Middle frontal gyrus (tissue), 1 donor: ENCODE measurements at regions not wholly inside any gene's neighbourhood (a gene's known extent, or its start where the extent isn't known, plus 50 kb on each side); places are given as distances from the start of the nearest gene placed in this dataset.
"Not testable (repeated sequence)": the region's sequence is repeated elsewhere in the genome, so short reads cannot be mapped to it uniquely, and the experiment has no call there.

Experiments used
- DNase-seq: peaks from one replicate; pipeline ENCODE4 v3.0.0-alpha.2; 2015; ENCODE audit warnings: low spot score; ENCODE audit errors: extremely low spot score

GRCh38 chr12:73906757-73907156 lies 630.9 kb upstream of the ATXN7L3B start:
- DNase-seq, result no peak

- DNase-seq, result no peak
Measured at GRCh38 chr12:73935817-73936216, 601.8 kb upstream of the ATXN7L3B start.

GRCh38 chr12:73947326-73948026 lies 590.2 kb upstream of the ATXN7L3B start:
- no peak for DNase-seq

GRCh38 chr12:73950507-73950906 lies 587.1 kb upstream of the ATXN7L3B start:
- DNase-seq, result no peak

- DNase-seq, result no peak
Measured at GRCh38 chr12:73951956-73952703, 585.5 kb upstream of the ATXN7L3B start.

- no peak for DNase-seq
Measured at GRCh38 chr12:73964641-73965040, 573.0 kb upstream of the ATXN7L3B start.

GRCh38 chr12:73973486-73973885 lies 564.1 kb upstream of the ATXN7L3B start:
- DNase-seq, result no peak

GRCh38 chr12:73984552-73984951 lies 553.1 kb upstream of the ATXN7L3B start:
- no peak for DNase-seq

GRCh38 chr12:73991138-73991537 lies 546.5 kb upstream of the ATXN7L3B start:
- DNase-seq, result no peak

GRCh38 chr12:73998894-73999293 lies 538.7 kb upstream of the ATXN7L3B start:
- DNase-seq, result no peak

- DNase-seq, result no peak
Measured at GRCh38 chr12:74015118-74015517, 522.5 kb upstream of the ATXN7L3B start.

GRCh38 chr12:74016324-74016723 lies 521.3 kb upstream of the ATXN7L3B start:
- DNase-seq, result not testable (repeated sequence)

- DNase-seq, result no peak
Measured at GRCh38 chr12:74018849-74019248, 518.8 kb upstream of the ATXN7L3B start.

- DNase-seq, result no peak
Measured at GRCh38 chr12:74021937-74022336, 515.7 kb upstream of the ATXN7L3B start.

- no peak for DNase-seq
Measured at GRCh38 chr12:74031045-74031444, 506.6 kb upstream of the ATXN7L3B start.

GRCh38 chr12:74033531-74033930 lies 504.1 kb upstream of the ATXN7L3B start:
- DNase-seq, result no peak

GRCh38 chr12:74039138-74039537 lies 498.5 kb upstream of the ATXN7L3B start:
- not testable (repeated sequence) for DNase-seq

GRCh38 chr12:74043343-74043742 lies 494.3 kb upstream of the ATXN7L3B start:
- DNase-seq, result no peak

GRCh38 chr12:74049348-74049747 lies 488.3 kb upstream of the ATXN7L3B start:
- no peak for DNase-seq

GRCh38 chr12:74051848-74052247 lies 485.8 kb upstream of the ATXN7L3B start:
- no peak for DNase-seq

GRCh38 chr12:74066476-74066875 lies 471.2 kb upstream of the ATXN7L3B start:
- no peak for DNase-seq

GRCh38 chr12:74071182-74071581 lies 466.5 kb upstream of the ATXN7L3B start:
- no peak for DNase-seq

- DNase-seq, result no peak
Measured at GRCh38 chr12:74076918-74077317, 460.7 kb upstream of the ATXN7L3B start.
